Activated CD8-positive, alpha-beta T cell treated with anti-CD3 and anti-CD28 coated beads for 36 hours (primary cell): ENCODE measurements at regions not wholly inside any gene's neighbourhood (a gene's known extent, or its start where the extent isn't known, plus 50 kb on each side); places are given as distances from the start of the nearest gene placed in this dataset.

Source experiments
- ATAC-seq: fragments of 200-7000 bp; cut with Tn5 transposase; one replicate; pipeline ENCODE4 v1.10.0; 2021; ENCODE audit warnings: mild to moderate bottlenecking, moderate library complexity
- CTCF ChIA-PET: fragments of 350-600 bp; sonication (Branson Sonifier 250); formaldehyde crosslinking; loops from one replicate; lab custom pipeline; 2021; ENCODE audit warnings: antibody characterized with exemption; lab: Charles Lee
- POLR2A ChIA-PET: fragments of 350-600 bp; sonication (Branson Sonifier 250); formaldehyde crosslinking; loops from one replicate; lab custom pipeline; 2021; ENCODE audit warnings: antibody characterized with exemption; lab: Charles Lee
- DNase-seq: peaks from one replicate; pipeline ENCODE4 v3.0.0-alpha.2; 2020
- H3K27ac Mint-ChIP-seq: one replicate; pipeline ENCODE4 v1.8.0; 2021; ENCODE audit warnings: mild to moderate bottlenecking, mixed read lengths
- H3K27me3 Mint-ChIP-seq: one replicate; pipeline ENCODE4 v1.8.0; 2021; ENCODE audit warnings: mixed read lengths
- H3K36me3 Mint-ChIP-seq: one replicate; pipeline ENCODE4 v1.8.0; 2021; ENCODE audit warnings: low read depth, mixed read lengths
- H3K4me1 Mint-ChIP-seq: one replicate; pipeline ENCODE4 v1.8.0; 2021; ENCODE audit warnings: low read depth, mixed read lengths
- H3K4me3 Mint-ChIP-seq: one replicate; pipeline ENCODE4 v1.8.0; 2021; ENCODE audit warnings: mild to moderate bottlenecking, moderate library complexity, mixed read lengths
- H3K9me3 Mint-ChIP-seq: one replicate; pipeline ENCODE4 v1.8.0; 2021; ENCODE audit warnings: mixed read lengths
- CTCF ChIP-seq: fragments of 200-600 bp; IDR thresholded peaks from one replicate; pipeline ENCODE4 v1.8.0; 2022; ENCODE audit warnings: antibody characterized with exemption, mild to moderate bottlenecking
- intact Hi-C: fragments of 100-400 bp; cut with micrococcal nuclease; formaldehyde crosslinking; loops from one replicate; pipeline ENCODE4 v1.10.0; 2022

GRCh38 chr9:73529666-73530065, 378.0 kb downstream of the ANXA1 start:
- no peaks in the 10 kb centered on the region for H3K36me3 Mint-ChIP-seq
- H3K27ac Mint-ChIP-seq = no peak overlapping the region
- ChIA-PET CTCF (no interaction called here), POLR2A (no interaction called here)
- no peaks in the 10 kb centered on the region for H3K4me1 Mint-ChIP-seq
- no peaks in the 10 kb centered on the region for H3K27me3 Mint-ChIP-seq
- no peak for TF ChIP-seq CTCF
- H3K9me3 Mint-ChIP-seq = no peaks in the 10 kb centered on the region
- intact Hi-C loops = no loop called here
- no peak for DNase-seq
- ATAC-seq = no peak
- H3K4me3 Mint-ChIP-seq = no peak overlapping the region

- no peak overlapping the region for H3K27ac Mint-ChIP-seq
- no peaks in the 10 kb centered on the region for H3K9me3 Mint-ChIP-seq
- no peaks in the 10 kb centered on the region for H3K36me3 Mint-ChIP-seq
- CTCF ChIA-PET = no interaction called here
- H3K4me3 Mint-ChIP-seq = no peak overlapping the region
- POLR2A ChIA-PET = no interaction called here
- H3K4me1 Mint-ChIP-seq = no peaks in the 10 kb centered on the region
- no peak for TF ChIP-seq CTCF
- DNase-seq = no peak
- intact Hi-C loops = no loop called here
- ATAC-seq = no peak
- H3K27me3 Mint-ChIP-seq = no peaks in the 10 kb centered on the region
These were observed 379.4 kb downstream of the ANXA1 start for GRCh38 chr9:73531051-73531532.

GRCh38 chr9:73531658-73532057, 380.0 kb downstream of the ANXA1 start:
- ChIA-PET CTCF (no interaction called here), POLR2A (no interaction called here)

GRCh38 chr9:73532985-73533384, 381.3 kb downstream of the ANXA1 start:
- TF ChIP-seq CTCF = no peak
- Mint-ChIP-seq H3K27me3 (no peaks in the 10 kb centered on the region), H3K9me3 (no peaks in the 10 kb centered on the region), H3K4me3 (no peak overlapping the region), H3K27ac (no peak overlapping the region), H3K36me3 (no peaks in the 10 kb centered on the region), H3K4me1 (no peaks in the 10 kb centered on the region)
- intact Hi-C loops = no loop called here
- ChIA-PET POLR2A (no interaction called here), CTCF (no interaction called here)
- ATAC-seq (no peak), DNase-seq (no peak)

More at GRCh38 chr9:73531658-73532057, 380.0 kb downstream of the ANXA1 start:
- Mint-ChIP-seq H3K36me3 (no peaks in the 10 kb centered on the region), H3K9me3 (no peaks in the 10 kb centered on the region), H3K4me3 (no peak overlapping the region), H3K27ac (no peak overlapping the region), H3K4me1 (no peaks in the 10 kb centered on the region), H3K27me3 (no peaks in the 10 kb centered on the region)
- intact Hi-C loops = no loop called here
- no peak for TF ChIP-seq CTCF
- ATAC-seq (no peak), DNase-seq (no peak)

GRCh38 chr9:73536403-73536802, 384.7 kb downstream of the ANXA1 start:
- Mint-ChIP-seq H3K9me3 (no peaks in the 10 kb centered on the region), H3K27me3 (no peaks in the 10 kb centered on the region), H3K36me3 (no peaks in the 10 kb centered on the region), H3K27ac (no peak overlapping the region), H3K4me1 (no peaks in the 10 kb centered on the region), H3K4me3 (no peak overlapping the region)
- no peak for TF ChIP-seq CTCF
- ATAC-seq = no peak
- ChIA-PET CTCF (no interaction called here), POLR2A (no interaction called here)
- intact Hi-C loops = no loop called here
- DNase-seq = no peak
